Trophoblast cell (in vitro differentiated cells and primary cell): ENCODE measurements at regions not wholly inside any gene's neighbourhood (a gene's known extent, or its start where the extent isn't known, plus 50 kb on each side); places are given as distances from the start of the nearest gene placed in this dataset.

Experiments used
- DNase-seq, 2 donors: peaks; one replicate each; pipeline ENCODE4 v3.0.0-alpha.2; 2016
- H2AFZ ChIP-seq: 2 replicates; pipeline ENCODE4 v1.6.1; 2013; ENCODE audit warnings: low read length, moderate library complexity, mild to moderate bottlenecking; ENCODE audit not compliant: insufficient read depth, poor library complexity
- H2AK5ac ChIP-seq: 2 replicates; pipeline ENCODE4 v1.6.1; 2013; ENCODE audit warnings: mild to moderate bottlenecking, low read length
- H2BK120ac ChIP-seq: 2 replicates; pipeline ENCODE4 v1.6.1; 2013; ENCODE audit warnings: low read length, mild to moderate bottlenecking, moderate library complexity; ENCODE audit not compliant: insufficient read depth, poor library complexity
- H2BK12ac ChIP-seq: 2 replicates; pipeline ENCODE4 v1.6.1; 2013; ENCODE audit warnings: mild to moderate bottlenecking, low read length, moderate library complexity
- H2BK5ac ChIP-seq: 2 replicates; pipeline ENCODE4 v1.6.1; 2013; ENCODE audit warnings: low read length, low read depth, moderate library complexity, mild to moderate bottlenecking; ENCODE audit not compliant: poor library complexity
- H3K14ac ChIP-seq: 2 replicates; pipeline ENCODE4 v1.6.1; 2013; ENCODE audit warnings: mild to moderate bottlenecking, low read length
- H3K18ac ChIP-seq: 2 replicates; pipeline ENCODE4 v1.6.1; 2013; ENCODE audit warnings: mild to moderate bottlenecking, low read length
- H3K23ac ChIP-seq: 2 replicates; pipeline ENCODE4 v1.6.1; 2013; ENCODE audit warnings: low read length
- H3K27ac ChIP-seq: 2 replicates; pipeline ENCODE4 v1.5.1; 2013; ENCODE audit warnings: low read depth, mild to moderate bottlenecking, inconsistent platforms, low read length, moderate library complexity
- H3K27me3 ChIP-seq: 2 replicates; pipeline ENCODE4 v1.6.1; 2013; ENCODE audit warnings: inconsistent platforms, mild to moderate bottlenecking, low read length, moderate library complexity; ENCODE audit not compliant: insufficient read depth
- H3K36me3 ChIP-seq, 2 experiments: 1 replicate in 1 of 2; 2 replicates in 1 of 2; pipeline ENCODE4 v1.6.1; 2013; ENCODE audit warnings: low read length in 2 of 2, mild to moderate bottlenecking in 2 of 2, moderate library complexity in 1 of 2; ENCODE audit not compliant: insufficient read depth in 2 of 2, control insufficient read depth in 1 of 2
- H3K4ac ChIP-seq: 2 replicates; pipeline ENCODE4 v1.6.1; 2013; ENCODE audit warnings: low read depth, mild to moderate bottlenecking, low read length, moderate library complexity
- H3K4me1 ChIP-seq, 2 experiments: 1 replicate in 1 of 2; 2 replicates in 1 of 2; pipeline ENCODE4 v1.6.1; 2013; ENCODE audit warnings: low read length in 2 of 2, mild to moderate bottlenecking in 2 of 2, moderate library complexity in 1 of 2; ENCODE audit not compliant: insufficient read depth in 2 of 2, control insufficient read depth in 1 of 2
- H3K4me2 ChIP-seq: 2 replicates; pipeline ENCODE4 v1.6.1; 2013; ENCODE audit warnings: inconsistent platforms, mild to moderate bottlenecking, low read length, moderate library complexity
- H3K4me3 ChIP-seq: 2 replicates; pipeline ENCODE4 v1.5.1; 2013; ENCODE audit warnings: mild to moderate bottlenecking, low read depth, low read length, inconsistent platforms
- H3K79me1 ChIP-seq: one replicate; pipeline ENCODE4 v1.6.1; 2013; ENCODE audit warnings: low read length
- H3K79me2 ChIP-seq: 2 replicates; pipeline ENCODE4 v1.6.1; 2013; ENCODE audit warnings: low read length, mild to moderate bottlenecking; ENCODE audit not compliant: control insufficient read depth, insufficient read depth, poor library complexity
- H3K9ac ChIP-seq: 2 replicates; pipeline ENCODE4 v1.6.1; 2013; ENCODE audit warnings: mild to moderate bottlenecking, low read length
- H3K9me3 ChIP-seq: 2 replicates; pipeline ENCODE4 v1.6.1; 2013; ENCODE audit warnings: low read depth, mild to moderate bottlenecking, control low read depth, inconsistent platforms, low read length; ENCODE audit not compliant: insufficient read depth
- H4K12ac ChIP-seq: 2 replicates; pipeline ENCODE4 v1.6.1; 2013; ENCODE audit warnings: low read depth, mild to moderate bottlenecking, low read length, moderate library complexity
- H4K8ac ChIP-seq: 2 replicates; pipeline ENCODE4 v1.6.1; 2013; ENCODE audit warnings: low read depth, mild to moderate bottlenecking, low read length, moderate library complexity
- H4K91ac ChIP-seq: one replicate; pipeline ENCODE4 v1.6.1; 2013; ENCODE audit warnings: low read depth, mild to moderate bottlenecking, low read length, moderate library complexity
- WGBS: extraction: QIAGEN DNeasy Blood & Tissue Kit; methylation state at CpG from one replicate; pipeline ENCODE4 v1.1.7; 2013; ENCODE audit warnings: missing lambda C conversion rate; ENCODE audit not compliant: insufficient read length, insufficient coverage; ENCODE audit errors: extremely low coverage; 5-methylcytosine and 5-hydroxymethylcytosine counted together

GRCh38 chr2:150817422-150817821 is 330.0 kb upstream of the RND3 start:
- H2BK120ac ChIP-seq, result no peak overlapping the region
- H3K9me3 ChIP-seq, result no peaks in the 10 kb centered on the region
- H3K27ac ChIP-seq, result no peak overlapping the region
- no peak overlapping the region for H2BK12ac ChIP-seq
- H4K8ac ChIP-seq, result no peak overlapping the region
- H3K4ac ChIP-seq, result no peak overlapping the region
- H3K4me1 ChIP-seq, result no peaks in the 10 kb centered on the region
- H3K18ac ChIP-seq, result no peak overlapping the region
- no peak overlapping the region for H3K4me2 ChIP-seq
- no peak overlapping the region for H3K4me3 ChIP-seq
- H3K36me3 ChIP-seq, result no peaks in the 10 kb centered on the region
- no peaks in the 10 kb centered on the region for H3K79me2 ChIP-seq
- H4K12ac ChIP-seq, result no peak overlapping the region
- no peak for DNase-seq
- H2BK5ac ChIP-seq, result no peak overlapping the region
- H2AFZ ChIP-seq, result no peak overlapping the region
- no peaks in the 10 kb centered on the region for H3K79me1 ChIP-seq
- no CpG with 5 or more reads among the region's 2 CpGs for WGBS
- H3K23ac ChIP-seq, result no peak overlapping the region
- H3K27me3 ChIP-seq, result no peaks in the 10 kb centered on the region
- no peak overlapping the region for H2AK5ac ChIP-seq
- H3K9ac ChIP-seq, result no peak overlapping the region
- no peak overlapping the region for H4K91ac ChIP-seq
- H3K14ac ChIP-seq, result no peak overlapping the region

- Histone ChIP-seq H2BK12ac (no peak overlapping the region), H3K14ac (no peak overlapping the region), H3K4me3 (no peak overlapping the region), H3K18ac (no peak overlapping the region), H4K8ac (no peak overlapping the region), H3K27ac (no peak overlapping the region), H4K12ac (no peak overlapping the region), H3K4me1 (no peaks in the 10 kb centered on the region), H4K91ac (no peak overlapping the region), H3K4me2 (no peak overlapping the region), H3K4ac (no peak overlapping the region), H3K9ac (no peak overlapping the region), H2AK5ac (no peak overlapping the region), H3K79me2 (no peaks in the 10 kb centered on the region), H3K9me3 (no peaks in the 10 kb centered on the region), H2BK120ac (no peak overlapping the region), H2AFZ (no peak overlapping the region), H3K36me3 (no peaks in the 10 kb centered on the region), H3K23ac (no peak overlapping the region), H3K27me3 (no peaks in the 10 kb centered on the region), H3K79me1 (no peaks in the 10 kb centered on the region), H2BK5ac (no peak overlapping the region)
- no CpG with 5 or more reads among the region's 1 CpG for WGBS
- DNase-seq, result no peak
These were observed 325.3 kb upstream of the RND3 start for GRCh38 chr2:150812664-150813367.

GRCh38 chr2:150812066-150812465 is 324.6 kb upstream of the RND3 start:
- no peak overlapping the region for H2BK12ac ChIP-seq
- H3K27me3 ChIP-seq, result no peaks in the 10 kb centered on the region
- H2AK5ac ChIP-seq, result no peak overlapping the region
- H3K18ac ChIP-seq, result no peak overlapping the region
- H3K23ac ChIP-seq, result no peak overlapping the region
- H2AFZ ChIP-seq, result no peak overlapping the region
- no peak overlapping the region for H3K4me2 ChIP-seq
- no peak overlapping the region for H3K14ac ChIP-seq
- H2BK120ac ChIP-seq, result no peak overlapping the region
- no peaks in the 10 kb centered on the region for H3K79me1 ChIP-seq
- H2BK5ac ChIP-seq, result no peak overlapping the region
- H3K79me2 ChIP-seq, result no peaks in the 10 kb centered on the region
- H3K4me1 ChIP-seq, result no peaks in the 10 kb centered on the region
- H3K9me3 ChIP-seq, result no peaks in the 10 kb centered on the region
- H3K4me3 ChIP-seq, result no peak overlapping the region
- H3K4ac ChIP-seq, result no peak overlapping the region
- no peak overlapping the region for H3K9ac ChIP-seq
- no peak overlapping the region for H4K12ac ChIP-seq
- WGBS, result no CpG with 5 or more reads among the region's 3 CpGs
- H3K36me3 ChIP-seq, result no peaks in the 10 kb centered on the region
- DNase-seq, result no peak
- H3K27ac ChIP-seq, result no peak overlapping the region
- H4K8ac ChIP-seq, result no peak overlapping the region
- H4K91ac ChIP-seq, result no peak overlapping the region

GRCh38 chr2:150811259-150811855 is 323.9 kb upstream of the RND3 start:
- H2BK12ac ChIP-seq, result no peak overlapping the region
- H3K79me1 ChIP-seq, result no peaks in the 10 kb centered on the region
- no peaks in the 10 kb centered on the region for H3K9me3 ChIP-seq
- H3K9ac ChIP-seq, result no peak overlapping the region
- no peaks in the 10 kb centered on the region for H3K27me3 ChIP-seq
- no peak overlapping the region for H3K14ac ChIP-seq
- H3K4me2 ChIP-seq, result no peak overlapping the region
- H2AFZ ChIP-seq, result no peak overlapping the region
- H2AK5ac ChIP-seq, result no peak overlapping the region
- no peak overlapping the region for H2BK120ac ChIP-seq
- no peak overlapping the region for H4K91ac ChIP-seq
- H3K36me3 ChIP-seq, result no peaks in the 10 kb centered on the region
- WGBS, result no CpG with 5 or more reads among the region's 5 CpGs
- H3K4ac ChIP-seq, result no peak overlapping the region
- H4K12ac ChIP-seq, result no peak overlapping the region
- H3K23ac ChIP-seq, result no peak overlapping the region
- no peaks in the 10 kb centered on the region for H3K4me1 ChIP-seq
- no peaks in the 10 kb centered on the region for H3K79me2 ChIP-seq
- H4K8ac ChIP-seq, result no peak overlapping the region
- no peak overlapping the region for H3K18ac ChIP-seq
- no peak overlapping the region for H3K27ac ChIP-seq
- H2BK5ac ChIP-seq, result no peak overlapping the region
- no peak for DNase-seq
- H3K4me3 ChIP-seq, result no peak overlapping the region
